Colonic mucosa (tissue), 4 donors: ENCODE measurements at regions not wholly inside any gene's neighbourhood (a gene's known extent, or its start where the extent isn't known, plus 50 kb on each side); places are given as distances from the start of the nearest gene placed in this dataset.

Experiments
- DNase-seq: peaks from one replicate; pipeline ENCODE4 v3.0.0-alpha.2; 2020
- H3K27ac ChIP-seq: fragments of 200-600 bp; one replicate; pipeline ENCODE4 v1.8.0; 2021
- H3K27me3 ChIP-seq: fragments of 200-600 bp; one replicate; pipeline ENCODE4 v1.8.0; 2021
- H3K36me3 ChIP-seq: fragments of 200-600 bp; one replicate; pipeline ENCODE4 v1.8.0; 2021
- H3K4me1 ChIP-seq: fragments of 200-600 bp; one replicate; pipeline ENCODE4 v1.8.0; 2021; ENCODE audit warnings: mild to moderate bottlenecking
- H3K4me3 ChIP-seq: fragments of 200-600 bp; one replicate; pipeline ENCODE4 v1.8.0; 2021
- H3K9ac ChIP-seq, 2 donors: one replicate each; pipeline ENCODE4 v1.7.0; 2013; ENCODE audit warnings: control low read depth in 2 of 2, low read depth in 2 of 2, low read length in 2 of 2
- H3K9me3 ChIP-seq: fragments of 200-600 bp; one replicate; pipeline ENCODE4 v1.8.0; 2021
- intact Hi-C: fragments of 100-400 bp; cut with DNase I; formaldehyde crosslinking; loops from one replicate; pipeline ENCODE4 v1.14.1; 2022
- TF ChIP-seq, protein P1 (sequence below): fragments of 200-600 bp; IDR thresholded peaks from one replicate; pipeline ENCODE4 v1.8.0; 2022; ENCODE audit warnings: antibody characterized with exemption, mild to moderate bottlenecking
- donor health status: healthy.
- donor health status: DM: no; HTN: no; CAD: no.
- donor health status: DM: no; HTN: no; CAD: no.

GRCh38 chr11:122339436-122340060, 223.5 kb upstream of the BLID start:
- TF ChIP-seq, protein P1, sequence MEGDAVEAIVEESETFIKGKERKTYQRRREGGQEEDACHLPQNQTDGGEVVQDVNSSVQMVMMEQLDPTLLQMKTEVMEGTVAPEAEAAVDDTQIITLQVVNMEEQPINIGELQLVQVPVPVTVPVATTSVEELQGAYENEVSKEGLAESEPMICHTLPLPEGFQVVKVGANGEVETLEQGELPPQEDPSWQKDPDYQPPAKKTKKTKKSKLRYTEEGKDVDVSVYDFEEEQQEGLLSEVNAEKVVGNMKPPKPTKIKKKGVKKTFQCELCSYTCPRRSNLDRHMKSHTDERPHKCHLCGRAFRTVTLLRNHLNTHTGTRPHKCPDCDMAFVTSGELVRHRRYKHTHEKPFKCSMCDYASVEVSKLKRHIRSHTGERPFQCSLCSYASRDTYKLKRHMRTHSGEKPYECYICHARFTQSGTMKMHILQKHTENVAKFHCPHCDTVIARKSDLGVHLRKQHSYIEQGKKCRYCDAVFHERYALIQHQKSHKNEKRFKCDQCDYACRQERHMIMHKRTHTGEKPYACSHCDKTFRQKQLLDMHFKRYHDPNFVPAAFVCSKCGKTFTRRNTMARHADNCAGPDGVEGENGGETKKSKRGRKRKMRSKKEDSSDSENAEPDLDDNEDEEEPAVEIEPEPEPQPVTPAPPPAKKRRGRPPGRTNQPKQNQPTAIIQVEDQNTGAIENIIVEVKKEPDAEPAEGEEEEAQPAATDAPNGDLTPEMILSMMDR, result no peak
- Histone ChIP-seq H3K27me3 (no peaks in the 10 kb centered on the region), H3K36me3 (no peaks in the 10 kb centered on the region), H3K27ac (no peak overlapping the region), H3K9ac (no peak overlapping the region), H3K9me3 (no peaks in the 10 kb centered on the region), H3K4me1 (no peaks in the 10 kb centered on the region), H3K4me3 (no peak overlapping the region)
- DNase-seq, result no peak
- intact Hi-C loops, result no loop called here

DNA sequence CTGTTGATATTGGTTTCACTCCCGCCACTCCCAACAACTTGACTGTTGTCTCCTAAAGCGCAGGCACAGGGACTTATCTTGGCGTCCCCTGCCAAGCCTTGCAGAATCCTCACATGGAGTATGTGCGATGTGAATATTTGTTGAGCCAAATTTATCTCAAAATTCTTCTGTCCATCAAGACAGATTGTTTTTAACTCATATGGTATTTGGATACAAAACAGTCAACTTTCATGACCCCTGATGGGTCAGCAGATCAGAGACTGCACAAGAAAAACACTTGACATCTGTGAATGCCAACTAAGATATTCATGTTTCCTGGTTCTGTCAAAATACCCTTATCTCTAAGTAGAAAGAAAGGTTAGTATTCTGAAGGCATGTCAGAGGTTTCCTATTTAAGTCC, 221.7 kb upstream of the BLID start:
- Histone ChIP-seq H3K9ac (no peak overlapping the region), H3K27me3 (no peaks in the 10 kb centered on the region), H3K36me3 (no peaks in the 10 kb centered on the region), H3K4me3 (no peak overlapping the region), H3K27ac (no peak overlapping the region), H3K9me3 (no peaks in the 10 kb centered on the region), H3K4me1 (no peaks in the 10 kb centered on the region)
- DNase-seq, result no peak
- TF ChIP-seq, protein P1, result no peak
- intact Hi-C loops, result no loop called here

DNA sequence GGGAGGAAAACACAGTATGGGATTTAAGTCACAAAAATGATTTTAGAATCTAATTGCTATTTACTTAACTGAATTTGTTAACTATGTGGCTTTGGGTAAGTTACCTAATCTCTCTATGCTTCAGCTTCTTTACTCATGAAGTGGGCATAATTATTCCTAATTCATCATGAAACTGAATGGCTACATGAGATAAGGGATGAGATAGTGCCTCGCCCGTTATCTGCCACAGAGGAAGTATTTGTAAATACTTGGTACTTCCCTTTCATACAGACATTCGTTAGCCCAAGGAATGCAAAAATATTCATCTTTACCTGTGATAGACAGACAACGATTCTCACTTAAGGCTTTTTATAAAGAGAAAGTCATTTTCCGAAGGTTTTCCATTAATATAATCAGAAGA, 221.2 kb upstream of the BLID start:
- intact Hi-C loops, result no loop called here
- H3K9me3 ChIP-seq, result no peaks in the 10 kb centered on the region
- no peaks in the 10 kb centered on the region for H3K27me3 ChIP-seq
- no peaks in the 10 kb centered on the region for H3K4me1 ChIP-seq
- TF ChIP-seq, protein P1, result no peak
- H3K9ac ChIP-seq, result no peak overlapping the region
- no peak overlapping the region for H3K27ac ChIP-seq
- DNase-seq, result no peak
- H3K4me3 ChIP-seq, result no peak overlapping the region
- H3K36me3 ChIP-seq, result no peaks in the 10 kb centered on the region

DNA sequence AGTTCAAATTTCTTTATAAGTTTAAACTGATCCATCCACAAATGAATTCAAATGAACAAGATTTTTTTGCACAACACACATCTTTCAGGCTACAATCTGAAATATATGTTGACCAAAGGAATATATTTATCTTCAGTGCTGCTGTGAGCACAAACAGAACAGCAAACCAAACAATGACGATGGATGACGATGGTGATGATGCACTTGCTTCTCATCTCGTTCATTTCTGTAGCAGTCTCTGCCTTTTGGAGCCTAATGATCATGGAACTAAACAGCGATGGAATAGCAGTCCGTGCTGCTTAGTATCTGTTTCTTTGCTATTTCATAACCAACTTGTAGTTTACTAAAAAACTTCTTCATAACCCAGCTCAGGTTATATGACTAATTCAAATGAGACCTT, 220.7 kb upstream of the BLID start:
- Histone ChIP-seq H3K9ac (no peak overlapping the region), H3K4me1 (no peaks in the 10 kb centered on the region), H3K9me3 (no peaks in the 10 kb centered on the region), H3K27me3 (no peaks in the 10 kb centered on the region), H3K4me3 (no peak overlapping the region), H3K36me3 (no peaks in the 10 kb centered on the region), H3K27ac (no peak overlapping the region)
- intact Hi-C loops, result no loop called here
- DNase-seq, result no peak
- TF ChIP-seq, protein P1, result no peak

- Histone ChIP-seq H3K27ac (no peak overlapping the region), H3K27me3 (no peaks in the 10 kb centered on the region), H3K4me1 (no peaks in the 10 kb centered on the region), H3K4me3 (no peak overlapping the region), H3K9ac (no peak overlapping the region), H3K9me3 (no peaks in the 10 kb centered on the region), H3K36me3 (no peaks in the 10 kb centered on the region)
- TF ChIP-seq, protein P1, result no peak
- DNase-seq, result no peak
- intact Hi-C loops, result no loop called here
Observed at GRCh38 chr11:122334546-122335339, 218.7 kb upstream of the BLID start.
